HCT116 (cell line): ENCODE measurements at regions not wholly inside any gene's neighbourhood (a gene's known extent, or its start where the extent isn't known, plus 50 kb on each side); places are given as distances from the start of the nearest gene placed in this dataset.

Experiments used
- ATAC-seq: fragments of 200-7000 bp; cut with Tn5 transposase; 2 replicates; pipeline ENCODE4 v1.9.1; 2020; ENCODE audit warnings: mild to moderate bottlenecking, moderate library complexity
- BruUV-seq: library from RNA; stranded (reverse); fragments of 400-500 nt; replicated peaks from 2 replicates; lab custom pipeline; 2021; lab: Mats Ljungman, UMichigan
- CTCF ChIA-PET: fragments of 300-600 bp; sonication (Branson Sonifier 250); formaldehyde crosslinking; loops from one replicate; lab custom pipeline; 2021; ENCODE audit warnings: antibody characterized with exemption; lab: Charles Lee
- POLR2A ChIA-PET: fragments of 300-600, 350-600 bp; sonication (Branson Sonifier 250); formaldehyde crosslinking; loops from one replicate; lab custom pipeline; 2021; ENCODE audit warnings: antibody characterized with exemption; lab: Charles Lee
- RAD21 ChIA-PET, 2 experiments: fragments of 300-600 bp; sonication (Branson Sonifier 250); formaldehyde crosslinking; loops; one replicate each; lab custom pipeline; 2023; ENCODE audit warnings: low total read pairs in 2 of 2; ENCODE audit not compliant: uncharacterized antibody in 2 of 2, unreplicated experiment in 2 of 2, low non-redundant PET in 1 of 2; lab: Charles Lee
- DNase-seq: peaks from one replicate; pipeline ENCODE4 v3.0.0-alpha.2; 2010; ENCODE audit warnings: low read depth, low spot score
- H2AFZ ChIP-seq: fragments of 200-600 bp; shearing (Covaris generic), sonication (generic); 2 replicates; pipeline ENCODE4 v1.6.1; 2017; ENCODE audit warnings: low read depth, mixed run types, mixed read lengths, antibody characterized with exemption, low read length; ENCODE audit not compliant: poor library complexity, severe bottlenecking
- H3K27ac ChIP-seq: 2 replicates; pipeline ENCODE4 v1.5.1; 2012; ENCODE audit warnings: low read depth, low read length
- H3K27me3 ChIP-seq: fragments of 200-600 bp; sonication (generic); 2 replicates; pipeline ENCODE4 v1.6.1; 2016; ENCODE audit warnings: mixed run types, low read length, mixed read lengths; ENCODE audit not compliant: insufficient read depth
- H3K36me3 ChIP-seq, 2 experiments: fragments of 200-500 bp in 1 of 2; fragments of 200-600 bp in 1 of 2; sonication (Bioruptor generic) in 1 of 2; sonication (generic) in 1 of 2; 2 replicates each; pipeline versions ENCODE4 v1.5.1 to v1.6.1; 2014 to 2016; ENCODE audit warnings: low read length in 2 of 2, inconsistent platforms in 1 of 2, mixed read lengths in 1 of 2, mixed run types in 1 of 2; ENCODE audit not compliant: insufficient read depth in 2 of 2, control insufficient read depth in 1 of 2
- H3K4me1 ChIP-seq, 2 experiments: fragments of 200-600 bp in 1 of 2; sonication (generic) in 1 of 2; 2 replicates each; pipeline versions ENCODE4 v1.5.1 to v1.6.1; 2012 to 2017; ENCODE audit warnings: low read length in 2 of 2, inconsistent platforms in 1 of 2, mild to moderate bottlenecking in 1 of 2, mixed read lengths in 1 of 2, mixed run types in 1 of 2, moderate library complexity in 1 of 2; ENCODE audit not compliant: insufficient read depth in 2 of 2, control insufficient read depth in 1 of 2
- H3K4me2 ChIP-seq: fragments of 200-600 bp; sonication (generic); 2 replicates; pipeline ENCODE4 v1.6.1; 2017; ENCODE audit warnings: mixed run types, low read length, mixed read lengths
- H3K4me3 ChIP-seq, 2 experiments: fragments of 200-600 bp in 1 of 2; sonication (generic) in 1 of 2; replicated peaks in 1 of 2; 2 replicates each; pipeline ENCODE4 v1.5.1; 2011 to 2016; ENCODE audit warnings: low read length in 2 of 2, control low read depth in 1 of 2, low read depth in 1 of 2, mild to moderate bottlenecking in 1 of 2, mixed read lengths in 1 of 2, mixed run types in 1 of 2
- H3K79me2 ChIP-seq: fragments of 200-600 bp; sonication (generic); 2 replicates; pipeline ENCODE4 v1.6.1; 2017; ENCODE audit warnings: mild to moderate bottlenecking, mixed run types, low read length, moderate library complexity, mixed read lengths; ENCODE audit not compliant: insufficient read depth
- H3K9ac ChIP-seq: fragments of 200-600 bp; sonication (generic); 2 replicates; pipeline ENCODE4 v1.6.1; 2016; ENCODE audit warnings: low read length, mixed read lengths
- H3K9me2 ChIP-seq: fragments of 200-600 bp; sonication (generic), shearing (Covaris generic); 2 replicates; pipeline ENCODE4 v1.6.1; 2017; ENCODE audit warnings: mixed run types, mild to moderate bottlenecking, moderate library complexity; ENCODE audit not compliant: insufficient read depth
- H3K9me3 ChIP-seq, 2 experiments: fragments of 200-500 bp in 1 of 2; fragments of 200-600 bp in 1 of 2; sonication (Bioruptor generic) in 1 of 2; sonication (generic) in 1 of 2; 2 replicates each; pipeline ENCODE4 v1.6.1; 2014 to 2017; ENCODE audit warnings: low read length in 2 of 2, mixed read lengths in 2 of 2, inconsistent platforms in 1 of 2, low read depth in 1 of 2, mild to moderate bottlenecking in 1 of 2, mixed run types in 1 of 2, moderate library complexity in 1 of 2; ENCODE audit not compliant: control insufficient read depth in 1 of 2, insufficient read depth in 1 of 2
- H4K20me1 ChIP-seq: fragments of 200-600 bp; sonication (generic), shearing (Covaris generic); 2 replicates; pipeline ENCODE4 v1.6.1; 2017; ENCODE audit warnings: mixed run types, mild to moderate bottlenecking, moderate library complexity; ENCODE audit not compliant: insufficient read depth
- CBX3 ChIP-seq: IDR thresholded peaks from 2 replicates; pipeline ENCODE4 v1.6.1; 2012; ENCODE audit warnings: low read depth
- CEBPB ChIP-seq: IDR thresholded peaks from 2 replicates; pipeline ENCODE4 v1.6.1; 2012; ENCODE audit warnings: low read depth
- EGR1 ChIP-seq: IDR thresholded peaks from 2 replicates; pipeline ENCODE4 v1.6.1; 2012; ENCODE audit warnings: low read depth
- ELF1 ChIP-seq: IDR thresholded peaks from 2 replicates; pipeline ENCODE4 v1.6.1; 2012; ENCODE audit warnings: low read depth, borderline replicate concordance
- EZH2 ChIP-seq: fragments of 200-600 bp; sonication (generic); IDR thresholded peaks from 2 replicates; pipeline ENCODE4 v1.6.1; 2017; ENCODE audit warnings: antibody characterized with exemption, mixed run types
- EZH2phosphoT487 ChIP-seq: fragments of 200-600 bp; IDR thresholded peaks from 2 replicates; pipeline ENCODE4 v1.6.1; 2018; ENCODE audit warnings: antibody characterized with exemption, borderline replicate concordance
- FOSL1 ChIP-seq: IDR thresholded peaks from 2 replicates; pipeline ENCODE4 v1.6.1; 2012; ENCODE audit warnings: low read depth
- JUND ChIP-seq: IDR thresholded peaks from 2 replicates; pipeline ENCODE4 v1.6.1; 2012
- MAX ChIP-seq: IDR thresholded peaks from 2 replicates; pipeline ENCODE4 v1.6.1; 2012
- POLR2AphosphoS5 ChIP-seq: IDR thresholded peaks from 2 replicates; pipeline ENCODE4 v1.6.1; 2011; ENCODE audit warnings: mild to moderate bottlenecking, low read depth, low read length, moderate library complexity
- RAD21 ChIP-seq: IDR thresholded peaks from 2 replicates; pipeline ENCODE4 v1.6.1; 2012; ENCODE audit warnings: low read depth, mild to moderate bottlenecking
- TCF7L2 ChIP-seq: IDR thresholded peaks from 2 replicates; pipeline ENCODE4 v1.7.0; 2011; ENCODE audit warnings: borderline replicate concordance, inconsistent platforms; ENCODE audit not compliant: insufficient read depth, insufficient read length; ENCODE audit errors: extremely low read depth
- YY1 ChIP-seq: IDR thresholded peaks from 2 replicates; pipeline ENCODE4 v1.6.1; 2011; ENCODE audit warnings: low read length, low read depth, moderate library complexity, mild to moderate bottlenecking; ENCODE audit not compliant: insufficient replicate concordance; ENCODE audit errors: extremely low read depth
- ZNF274 ChIP-seq: fragments of 200-500 bp; sonication (Bioruptor generic); IDR thresholded peaks from 2 replicates; pipeline ENCODE4 v1.6.1; 2014; ENCODE audit warnings: mild to moderate bottlenecking, low read depth, low read length, inconsistent platforms
- intact Hi-C: fragments of 100-400 bp; cut with micrococcal nuclease; formaldehyde crosslinking; loops from 2 replicates; pipeline ENCODE4 v1.10.0; 2022
- TF ChIP-seq, protein P1 (sequence below): IDR thresholded peaks from 2 replicates; pipeline ENCODE4 v1.6.1; 2012; ENCODE audit warnings: low read depth
- TF ChIP-seq, protein P2 (sequence below): IDR thresholded peaks from 2 replicates; pipeline ENCODE4 v1.6.1; 2011; ENCODE audit warnings: mild to moderate bottlenecking, low read length, moderate library complexity; ENCODE audit not compliant: insufficient replicate concordance; ENCODE audit errors: extremely low read depth

DNA sequence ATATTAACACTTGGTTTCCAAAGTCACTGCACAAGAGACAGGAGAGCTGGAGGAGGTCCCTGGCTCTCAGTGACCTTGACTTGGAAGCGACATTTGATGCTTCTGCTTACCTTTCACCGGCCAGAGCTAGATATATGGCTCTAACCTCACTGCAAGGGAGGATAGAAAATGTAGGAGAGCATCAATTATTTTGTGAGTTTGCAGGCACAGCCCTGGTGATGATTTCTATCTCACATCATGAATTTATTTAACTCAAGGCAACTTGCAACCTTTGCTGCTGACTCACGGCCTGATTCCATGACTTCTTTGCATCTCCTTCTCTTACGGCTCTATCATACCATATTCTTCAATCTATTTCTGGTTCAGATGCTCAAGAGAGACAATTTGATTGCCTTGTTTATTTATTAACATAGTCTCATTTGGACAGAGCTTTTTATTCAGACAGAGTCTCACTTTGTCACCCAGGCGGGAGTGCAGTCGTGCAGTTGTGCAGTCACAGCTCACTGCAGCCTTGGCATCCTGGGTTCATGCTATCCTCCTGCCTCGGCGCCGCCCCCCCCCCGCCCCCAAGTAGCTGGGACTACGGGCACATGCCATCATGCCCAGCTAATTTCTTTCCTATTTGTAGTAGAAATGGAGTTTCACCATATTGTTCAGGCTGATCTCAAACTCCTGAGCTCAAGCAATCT, 196.0 kb downstream of the REEP3 start:
- POLR2A ChIA-PET = interaction anchor here (0.6 to 2.6 kb wide), 5 partner anchors 10 to 328 kb away, joined by 3 to 8 read pairs (median 4); no protein-coding TSS in a partner anchor
- Histone ChIP-seq H3K79me2 (no peaks in the 10 kb centered on the region), H3K27ac (no peak overlapping the region), H2AFZ (peak overlapping the region; percentile 16), H3K27me3 (no peaks in the 10 kb centered on the region), H4K20me1 (no peaks in the 10 kb centered on the region), H3K4me2 (no peak overlapping the region), H3K9ac (no peak overlapping the region), H3K9me2 (no peaks in the 10 kb centered on the region), H3K4me3 (no peak overlapping the region), H3K4me1 (peaks cover 37 to 58% of the 10 kb centered on the region in 2 experiments), H3K36me3 (no peaks in the 10 kb centered on the region), H3K9me3 (no peaks in the 10 kb centered on the region)
- RAD21 ChIA-PET = interaction anchor here (0.6 to 0.7 kb wide), 2 partner anchors 472 to 549 kb away, joined by 3 to 5 read pairs; no protein-coding TSS in a partner anchor
- TF ChIP-seq JUND = no peak
- TF ChIP-seq, protein P1, sequence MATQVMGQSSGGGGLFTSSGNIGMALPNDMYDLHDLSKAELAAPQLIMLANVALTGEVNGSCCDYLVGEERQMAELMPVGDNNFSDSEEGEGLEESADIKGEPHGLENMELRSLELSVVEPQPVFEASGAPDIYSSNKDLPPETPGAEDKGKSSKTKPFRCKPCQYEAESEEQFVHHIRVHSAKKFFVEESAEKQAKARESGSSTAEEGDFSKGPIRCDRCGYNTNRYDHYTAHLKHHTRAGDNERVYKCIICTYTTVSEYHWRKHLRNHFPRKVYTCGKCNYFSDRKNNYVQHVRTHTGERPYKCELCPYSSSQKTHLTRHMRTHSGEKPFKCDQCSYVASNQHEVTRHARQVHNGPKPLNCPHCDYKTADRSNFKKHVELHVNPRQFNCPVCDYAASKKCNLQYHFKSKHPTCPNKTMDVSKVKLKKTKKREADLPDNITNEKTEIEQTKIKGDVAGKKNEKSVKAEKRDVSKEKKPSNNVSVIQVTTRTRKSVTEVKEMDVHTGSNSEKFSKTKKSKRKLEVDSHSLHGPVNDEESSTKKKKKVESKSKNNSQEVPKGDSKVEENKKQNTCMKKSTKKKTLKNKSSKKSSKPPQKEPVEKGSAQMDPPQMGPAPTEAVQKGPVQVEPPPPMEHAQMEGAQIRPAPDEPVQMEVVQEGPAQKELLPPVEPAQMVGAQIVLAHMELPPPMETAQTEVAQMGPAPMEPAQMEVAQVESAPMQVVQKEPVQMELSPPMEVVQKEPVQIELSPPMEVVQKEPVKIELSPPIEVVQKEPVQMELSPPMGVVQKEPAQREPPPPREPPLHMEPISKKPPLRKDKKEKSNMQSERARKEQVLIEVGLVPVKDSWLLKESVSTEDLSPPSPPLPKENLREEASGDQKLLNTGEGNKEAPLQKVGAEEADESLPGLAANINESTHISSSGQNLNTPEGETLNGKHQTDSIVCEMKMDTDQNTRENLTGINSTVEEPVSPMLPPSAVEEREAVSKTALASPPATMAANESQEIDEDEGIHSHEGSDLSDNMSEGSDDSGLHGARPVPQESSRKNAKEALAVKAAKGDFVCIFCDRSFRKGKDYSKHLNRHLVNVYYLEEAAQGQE = no peak
- TF ChIP-seq CEBPB = no peak
- TF ChIP-seq EZH2phosphoT487 = no peak
- TF ChIP-seq, protein P2, sequence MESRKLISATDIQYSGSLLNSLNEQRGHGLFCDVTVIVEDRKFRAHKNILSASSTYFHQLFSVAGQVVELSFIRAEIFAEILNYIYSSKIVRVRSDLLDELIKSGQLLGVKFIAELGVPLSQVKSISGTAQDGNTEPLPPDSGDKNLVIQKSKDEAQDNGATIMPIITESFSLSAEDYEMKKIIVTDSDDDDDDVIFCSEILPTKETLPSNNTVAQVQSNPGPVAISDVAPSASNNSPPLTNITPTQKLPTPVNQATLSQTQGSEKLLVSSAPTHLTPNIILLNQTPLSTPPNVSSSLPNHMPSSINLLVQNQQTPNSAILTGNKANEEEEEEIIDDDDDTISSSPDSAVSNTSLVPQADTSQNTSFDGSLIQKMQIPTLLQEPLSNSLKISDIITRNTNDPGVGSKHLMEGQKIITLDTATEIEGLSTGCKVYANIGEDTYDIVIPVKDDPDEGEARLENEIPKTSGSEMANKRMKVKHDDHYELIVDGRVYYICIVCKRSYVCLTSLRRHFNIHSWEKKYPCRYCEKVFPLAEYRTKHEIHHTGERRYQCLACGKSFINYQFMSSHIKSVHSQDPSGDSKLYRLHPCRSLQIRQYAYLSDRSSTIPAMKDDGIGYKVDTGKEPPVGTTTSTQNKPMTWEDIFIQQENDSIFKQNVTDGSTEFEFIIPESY = no peak
- TF ChIP-seq EZH2 = no peak
- no peak for TF ChIP-seq CBX3
- TF ChIP-seq YY1 = no peak
- TF ChIP-seq ZNF274 = no peak
- TF ChIP-seq RAD21 = no peak
- no peak for TF ChIP-seq EGR1
- no peak for TF ChIP-seq TCF7L2
- no peak for TF ChIP-seq FOSL1
- no peak for TF ChIP-seq ELF1
- no peak for TF ChIP-seq POLR2AphosphoS5
- TF ChIP-seq MAX = no peak
- BruUV-seq = no TSS peak
- DNase-seq (no peak), ATAC-seq (no peak)
- intact Hi-C loops = loop anchor here (10.0 kb wide), 2 partner anchors 162 to 252 kb away; partner anchors contain the start of gene JMJD1C
- CTCF ChIA-PET = interaction anchor here (1.0 to 6.9 kb wide), 3 partner anchors 83 to 549 kb away, joined by 3 to 159 read pairs (median 3); no protein-coding TSS in a partner anchor
